Activated CD4-positive, alpha-beta memory T cell treated with anti-CD3 and anti-CD28 coated beads, Interleukin-2, amount 10 ng/mL, durations not matched to agents 7 days and 5 days (primary cell): ENCODE measurements at regions not wholly inside any gene's neighbourhood (a gene's known extent, or its start where the extent isn't known, plus 50 kb on each side); places are given as distances from the start of the nearest gene placed in this dataset.

Experiments used
- CTCF ChIA-PET: fragments of 350-600 bp; sonication (Branson Sonifier 250); formaldehyde crosslinking; loops from one replicate; lab custom pipeline; 2021; ENCODE audit warnings: antibody characterized with exemption, inconsistent platforms; lab: Charles Lee
- POLR2A ChIA-PET: fragments of 350-600 bp; sonication (Branson Sonifier 250); formaldehyde crosslinking; loops from one replicate; lab custom pipeline; 2021; ENCODE audit warnings: antibody characterized with exemption; lab: Charles Lee
- DNase-seq: peaks from one replicate; pipeline ENCODE4 v3.0.0-alpha.2; 2020
- H3K27ac Mint-ChIP-seq: one replicate; pipeline ENCODE4 v1.8.0; 2021; ENCODE audit warnings: mild to moderate bottlenecking, mixed read lengths
- H3K27me3 Mint-ChIP-seq: one replicate; pipeline ENCODE4 v1.8.0; 2021; ENCODE audit warnings: mixed read lengths
- H3K36me3 Mint-ChIP-seq: one replicate; pipeline ENCODE4 v1.8.0; 2021; ENCODE audit warnings: low read depth, mixed read lengths
- H3K4me1 Mint-ChIP-seq: one replicate; pipeline ENCODE4 v1.8.0; 2021; ENCODE audit warnings: mixed read lengths
- H3K4me3 Mint-ChIP-seq: one replicate; pipeline ENCODE4 v1.8.0; 2021; ENCODE audit warnings: mild to moderate bottlenecking, mixed read lengths
- H3K9me3 Mint-ChIP-seq: one replicate; pipeline ENCODE4 v1.8.0; 2021; ENCODE audit warnings: mixed read lengths

DNA sequence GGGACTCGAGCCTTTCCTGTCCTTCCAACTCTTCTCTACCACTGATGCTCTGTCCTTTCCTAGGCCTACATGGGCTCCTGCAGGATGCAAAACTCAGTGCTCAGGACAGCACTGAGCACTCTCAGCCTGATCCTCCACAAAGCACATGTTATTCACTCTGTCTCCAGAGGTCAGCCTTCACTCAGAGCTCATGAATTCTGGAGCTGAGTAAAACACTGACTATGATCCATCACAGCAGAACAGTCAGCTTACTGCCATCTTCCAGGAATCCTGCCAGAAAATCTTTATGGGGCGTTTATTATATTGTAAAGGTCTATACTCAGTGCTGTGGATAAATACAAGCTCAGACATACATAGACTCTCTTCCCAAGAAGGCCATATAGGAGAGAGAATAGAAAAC, 121.5 kb upstream of the CPEB2 start:
- H3K27me3 Mint-ChIP-seq: peaks cover 5% of the 10 kb centered on the region
- POLR2A ChIA-PET: no interaction called here
- no peaks in the 10 kb centered on the region for H3K9me3 Mint-ChIP-seq
- no peak overlapping the region for H3K27ac Mint-ChIP-seq
- CTCF ChIA-PET: no interaction called here
- peaks cover 17% of the 10 kb centered on the region for H3K4me1 Mint-ChIP-seq
- H3K4me3 Mint-ChIP-seq: no peak overlapping the region
- no peaks in the 10 kb centered on the region for H3K36me3 Mint-ChIP-seq
- no peak for DNase-seq

DNA sequence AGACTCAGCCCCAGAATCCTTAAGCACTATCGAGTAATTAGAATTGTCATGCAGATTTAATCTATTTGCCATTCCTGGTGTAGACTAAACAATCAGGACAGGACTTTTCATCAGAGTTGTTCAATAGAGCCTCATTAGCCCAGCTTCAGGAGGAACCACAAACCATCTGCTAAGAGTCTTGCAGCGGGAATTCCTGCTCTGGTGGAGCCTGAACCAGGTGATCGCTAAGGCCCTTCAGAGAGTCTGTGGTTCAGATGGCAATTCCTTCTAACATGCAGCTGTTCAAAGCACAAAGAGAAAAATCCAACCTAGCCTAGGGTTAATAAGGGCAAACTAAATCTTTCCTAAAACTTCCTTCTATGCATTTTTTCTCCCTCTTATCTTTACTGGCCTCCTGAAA, 119.1 kb upstream of the CPEB2 start:
- no peak overlapping the region for H3K27ac Mint-ChIP-seq
- DNase-seq: no peak
- H3K4me1 Mint-ChIP-seq: peaks cover 1% of the 10 kb centered on the region
- peaks cover 5% of the 10 kb centered on the region for H3K27me3 Mint-ChIP-seq
- no peaks in the 10 kb centered on the region for H3K9me3 Mint-ChIP-seq
- H3K4me3 Mint-ChIP-seq: no peak overlapping the region
- POLR2A ChIA-PET: no interaction called here
- no peaks in the 10 kb centered on the region for H3K36me3 Mint-ChIP-seq
- CTCF ChIA-PET: no interaction called here

DNA sequence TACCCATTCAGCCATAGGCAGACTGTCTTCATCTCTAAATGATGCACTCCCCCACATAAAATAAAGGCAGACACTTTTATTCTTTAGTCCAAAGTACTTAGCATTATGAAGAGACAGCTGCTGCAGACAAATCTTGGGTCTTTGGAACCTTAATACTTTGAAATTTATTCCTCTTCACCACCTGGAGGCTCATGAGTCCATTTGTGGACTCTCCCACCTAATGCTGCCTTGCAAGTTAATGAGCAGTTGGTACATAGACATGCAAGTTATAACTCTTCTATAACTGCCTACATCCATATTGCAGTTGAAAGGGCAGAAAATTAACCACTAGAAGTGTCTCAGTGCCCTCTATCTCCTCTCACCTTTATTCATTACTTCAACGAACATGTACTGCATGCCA, 118.6 kb upstream of the CPEB2 start:
- Mint-ChIP-seq H3K36me3 (no peaks in the 10 kb centered on the region), H3K4me1 (no peaks in the 10 kb centered on the region), H3K9me3 (no peaks in the 10 kb centered on the region), H3K4me3 (no peak overlapping the region), H3K27ac (no peak overlapping the region), H3K27me3 (peaks cover 5% of the 10 kb centered on the region)
- POLR2A ChIA-PET: no interaction called here
- CTCF ChIA-PET: no interaction called here
- DNase-seq: no peak

DNA sequence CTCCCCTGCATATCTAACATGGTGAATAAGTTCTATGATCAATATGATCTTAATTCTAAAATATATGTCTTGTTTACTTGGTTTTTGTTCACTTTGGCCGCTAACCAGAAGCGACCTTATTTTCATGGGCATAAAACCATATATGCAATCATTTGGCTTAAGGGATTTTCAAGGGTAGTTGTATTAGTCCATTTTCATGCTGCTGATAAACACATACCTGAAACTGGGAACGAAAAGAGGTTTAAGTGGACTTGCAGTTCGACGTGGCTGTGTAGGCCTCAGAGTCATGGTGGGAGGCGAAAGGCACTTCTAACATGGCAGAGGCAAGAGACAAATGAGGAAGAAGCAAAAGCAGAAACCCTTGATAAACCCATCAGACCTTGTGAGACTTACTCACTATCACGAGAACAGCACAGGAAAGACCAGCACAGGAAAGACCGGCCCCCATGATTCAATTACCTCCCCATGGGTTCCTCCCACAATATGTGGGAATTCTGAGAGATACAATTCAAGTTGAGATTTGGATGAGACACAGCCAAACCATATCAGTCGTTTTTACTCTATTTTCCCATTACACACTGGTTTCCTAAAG, 114.3 kb upstream of the CPEB2 start:
- Mint-ChIP-seq H3K36me3 (no peaks in the 10 kb centered on the region), H3K27ac (no peak overlapping the region), H3K4me3 (no peak overlapping the region), H3K9me3 (no peaks in the 10 kb centered on the region), H3K27me3 (peaks cover 5% of the 10 kb centered on the region), H3K4me1 (no peaks in the 10 kb centered on the region)
- POLR2A ChIA-PET: no interaction called here
- DNase-seq: no peak
- CTCF ChIA-PET: no interaction called here

DNA sequence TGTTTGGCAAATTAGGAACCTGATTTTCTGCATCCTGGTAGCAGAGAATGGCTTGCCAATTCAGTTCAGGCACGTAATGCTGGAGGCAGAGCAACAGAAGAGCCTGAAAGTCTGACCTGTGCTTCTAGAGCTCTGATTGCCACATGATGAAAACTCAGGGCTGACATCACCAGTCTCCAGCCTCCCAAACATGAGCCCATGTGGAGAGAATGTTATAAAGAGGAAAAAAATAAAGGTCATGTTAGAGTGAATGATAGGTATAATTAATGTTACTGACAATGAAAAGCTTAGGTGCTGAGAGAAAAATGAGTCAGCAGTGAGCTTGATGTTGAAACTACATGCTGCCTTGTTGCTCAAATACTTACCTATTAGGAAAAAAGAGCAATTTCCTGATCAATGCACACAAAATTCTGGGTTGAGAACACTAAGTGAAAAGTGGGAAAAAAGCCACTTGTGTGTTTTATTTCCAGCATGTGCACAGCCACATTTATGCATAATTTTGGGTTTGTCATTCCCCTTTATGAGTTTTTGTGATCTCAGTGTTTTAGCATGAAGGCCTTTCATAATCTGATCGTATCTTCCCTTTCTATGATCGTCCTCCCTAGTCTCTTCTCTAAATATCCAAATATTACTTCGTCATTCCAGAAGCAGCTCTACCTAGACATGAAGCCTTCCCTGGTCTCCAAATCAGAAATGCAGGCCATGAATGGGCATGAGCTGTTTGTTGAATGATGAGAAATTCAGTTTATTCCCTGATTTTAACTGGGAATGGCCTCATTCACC, 113.3 kb upstream of the CPEB2 start:
- no peaks in the 10 kb centered on the region for H3K4me1 Mint-ChIP-seq
- no peak overlapping the region for H3K4me3 Mint-ChIP-seq
- H3K9me3 Mint-ChIP-seq: no peaks in the 10 kb centered on the region
- POLR2A ChIA-PET: no interaction called here
- no peaks in the 10 kb centered on the region for H3K27me3 Mint-ChIP-seq
- CTCF ChIA-PET: no interaction called here
- no peak overlapping the region for H3K27ac Mint-ChIP-seq
- no peaks in the 10 kb centered on the region for H3K36me3 Mint-ChIP-seq
- DNase-seq: no peak

DNA sequence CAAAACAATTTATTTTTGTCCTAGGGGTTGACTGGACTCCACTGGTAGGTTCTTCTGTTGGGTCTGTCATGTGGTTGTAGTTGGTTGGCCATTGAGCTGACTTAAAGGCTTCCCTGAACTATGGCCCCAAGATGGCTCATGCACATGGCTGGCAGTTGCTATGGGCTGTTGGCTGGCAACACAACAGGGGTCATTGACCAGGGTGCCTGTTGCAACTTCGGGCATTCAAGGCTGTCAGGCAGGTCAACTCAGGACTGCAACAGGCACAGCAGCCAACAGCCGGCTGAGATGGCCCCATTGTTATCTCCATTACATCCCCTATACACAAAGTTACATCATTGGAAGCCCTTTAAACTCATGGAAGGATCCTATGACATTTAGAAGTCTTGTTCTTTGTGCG, 109.7 kb upstream of the CPEB2 start:
- Mint-ChIP-seq H3K36me3 (no peaks in the 10 kb centered on the region), H3K4me3 (no peak overlapping the region), H3K9me3 (no peaks in the 10 kb centered on the region), H3K27me3 (no peaks in the 10 kb centered on the region), H3K27ac (no peak overlapping the region), H3K4me1 (no peaks in the 10 kb centered on the region)
- no peak for DNase-seq
- CTCF ChIA-PET: no interaction called here
- POLR2A ChIA-PET: no interaction called here

DNA sequence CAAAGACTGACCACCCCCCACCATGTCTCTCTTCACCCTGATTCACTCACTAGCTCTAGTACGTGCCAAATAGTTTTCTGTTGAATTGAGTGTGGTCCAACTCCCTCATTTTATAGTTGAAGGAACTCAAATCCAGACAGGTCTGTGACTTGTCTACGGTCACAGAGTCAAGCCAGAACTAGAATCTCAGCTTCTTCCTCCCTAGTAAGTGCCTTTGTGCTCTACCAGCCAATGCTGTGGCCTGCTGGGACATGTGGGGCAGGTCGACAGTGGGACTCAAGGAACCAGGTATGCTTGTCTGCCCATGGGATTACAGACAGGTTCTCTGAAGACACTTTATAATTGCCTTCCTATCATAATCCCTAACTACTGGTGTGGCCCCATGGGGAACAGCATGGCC, 108.6 kb upstream of the CPEB2 start:
- Mint-ChIP-seq H3K9me3 (no peaks in the 10 kb centered on the region), H3K36me3 (no peaks in the 10 kb centered on the region), H3K4me3 (no peak overlapping the region), H3K4me1 (no peaks in the 10 kb centered on the region), H3K27ac (no peak overlapping the region), H3K27me3 (no peaks in the 10 kb centered on the region)
- DNase-seq: no peak
- CTCF ChIA-PET: no interaction called here
- POLR2A ChIA-PET: no interaction called here

DNA sequence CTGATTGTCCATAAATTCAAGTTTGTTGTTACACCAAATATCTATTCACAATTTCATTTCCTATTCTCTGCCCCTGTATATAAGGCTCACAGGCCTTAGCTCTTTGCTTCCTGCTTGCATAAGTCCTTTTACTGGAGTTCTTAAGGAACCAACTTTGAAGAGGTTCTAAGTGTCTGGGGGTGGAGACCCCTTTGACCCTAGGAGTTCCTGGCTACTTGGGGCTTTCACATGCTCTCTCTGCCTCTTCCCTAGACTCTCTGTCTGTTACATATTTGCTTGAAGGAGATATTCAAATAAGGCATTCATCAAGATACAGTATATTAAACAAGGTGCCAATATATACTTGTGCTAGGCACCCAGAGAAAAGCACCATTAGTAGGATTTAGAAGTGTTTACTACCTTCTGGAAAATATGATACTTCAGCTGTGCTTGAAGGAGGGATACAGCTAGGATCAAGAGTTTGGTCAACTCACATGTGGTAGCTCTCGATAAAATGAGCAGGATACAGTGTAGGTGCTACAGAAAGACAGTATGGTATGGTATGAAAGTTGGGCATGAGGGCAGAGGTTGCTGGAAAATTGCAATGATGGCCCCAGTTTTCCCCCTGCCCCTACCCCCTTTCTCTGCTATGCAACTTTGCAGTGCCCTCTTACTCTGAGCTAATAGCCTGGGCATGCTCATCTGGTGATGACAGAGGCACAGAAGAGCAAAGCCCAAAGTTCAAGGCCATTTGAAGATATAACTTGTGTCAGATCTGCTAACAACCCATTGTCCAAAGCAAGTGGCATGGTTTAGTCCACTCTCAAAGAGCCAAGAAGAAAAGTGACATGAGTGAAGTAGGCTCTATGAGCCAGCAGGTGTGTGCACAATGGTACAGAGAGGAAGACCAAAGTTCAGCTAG, 107.6 kb upstream of the CPEB2 start:
- Mint-ChIP-seq H3K27ac (no peak overlapping the region), H3K36me3 (no peaks in the 10 kb centered on the region), H3K9me3 (no peaks in the 10 kb centered on the region), H3K4me1 (no peaks in the 10 kb centered on the region), H3K4me3 (no peak overlapping the region), H3K27me3 (no peaks in the 10 kb centered on the region)
- ChIA-PET CTCF (no interaction called here), POLR2A (no interaction called here)
- DNase-seq: no peak

DNA sequence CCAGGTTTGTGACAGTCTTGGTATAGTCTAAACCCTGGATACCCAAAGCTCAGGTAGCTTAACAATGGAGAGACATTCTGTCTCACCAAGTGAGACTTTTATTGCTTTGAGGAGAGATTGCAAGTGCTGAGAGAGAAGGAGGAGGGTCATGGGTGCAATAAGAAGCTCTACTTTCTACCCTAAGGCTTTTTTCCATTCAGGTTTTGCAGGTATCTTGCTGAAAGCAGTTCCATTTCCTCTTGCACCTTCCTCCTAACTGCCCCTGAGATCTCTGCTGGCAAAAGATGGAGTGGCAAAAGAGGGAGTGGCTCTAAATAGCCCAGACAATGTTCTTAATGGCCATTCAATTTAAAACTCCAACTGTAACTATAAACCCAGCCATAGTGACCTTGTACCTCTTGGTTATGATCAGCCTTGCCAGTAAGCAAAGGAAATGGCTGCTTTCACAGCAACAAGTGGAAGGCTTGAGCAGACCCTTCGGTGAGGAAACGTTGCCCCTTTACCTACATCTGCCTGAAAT, 105.6 kb upstream of the CPEB2 start:
- CTCF ChIA-PET: no interaction called here
- H3K4me3 Mint-ChIP-seq: no peak overlapping the region
- H3K9me3 Mint-ChIP-seq: no peaks in the 10 kb centered on the region
- H3K27ac Mint-ChIP-seq: no peak overlapping the region
- H3K36me3 Mint-ChIP-seq: no peaks in the 10 kb centered on the region
- H3K27me3 Mint-ChIP-seq: no peaks in the 10 kb centered on the region
- POLR2A ChIA-PET: no interaction called here
- no peak for DNase-seq
- no peaks in the 10 kb centered on the region for H3K4me1 Mint-ChIP-seq

DNA sequence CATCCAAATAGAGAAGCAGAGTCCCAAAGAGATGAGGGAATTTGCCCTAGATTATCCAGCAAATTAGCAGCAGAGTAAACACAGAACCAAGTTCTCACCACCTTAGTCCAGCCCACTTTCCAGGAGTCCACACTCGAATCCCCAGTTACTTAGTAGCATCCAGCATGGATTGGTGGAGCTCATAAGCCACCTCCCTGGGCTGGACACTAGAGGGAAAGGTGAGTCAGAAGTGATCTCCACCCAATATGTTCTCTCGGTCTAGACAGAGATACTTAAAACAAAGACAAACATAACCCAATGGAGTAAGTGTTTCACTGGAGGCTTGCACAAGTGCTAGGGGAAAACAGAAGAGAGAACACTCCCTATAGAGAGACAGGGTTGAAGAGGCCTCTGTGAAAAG, 105.1 kb upstream of the CPEB2 start:
- H3K4me1 Mint-ChIP-seq: no peaks in the 10 kb centered on the region
- H3K27me3 Mint-ChIP-seq: no peaks in the 10 kb centered on the region
- ChIA-PET POLR2A (no interaction called here), CTCF (no interaction called here)
- no peak overlapping the region for H3K4me3 Mint-ChIP-seq
- no peaks in the 10 kb centered on the region for H3K36me3 Mint-ChIP-seq
- no peak overlapping the region for H3K27ac Mint-ChIP-seq
- H3K9me3 Mint-ChIP-seq: no peaks in the 10 kb centered on the region
- DNase-seq: no peak

DNA sequence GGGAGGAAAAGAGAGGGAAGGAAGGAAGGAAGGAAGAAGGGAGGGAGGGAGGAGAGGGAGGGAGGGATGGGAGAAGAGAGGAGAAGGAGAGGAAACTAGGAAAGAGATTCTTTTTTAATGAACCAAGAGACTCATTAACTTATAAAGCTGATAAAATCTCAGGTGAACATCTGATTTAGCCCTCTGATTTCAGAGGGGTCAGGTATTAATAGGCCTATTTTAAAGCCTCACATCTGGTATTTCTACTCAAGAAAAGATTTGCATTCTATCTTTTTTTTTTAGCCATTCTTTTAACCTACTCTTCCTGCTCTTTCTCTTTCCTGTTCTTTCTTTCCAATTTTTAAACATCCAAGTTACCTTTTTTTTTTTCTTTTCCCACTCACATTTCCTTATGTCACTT, 103.3 kb upstream of the CPEB2 start:
- Mint-ChIP-seq H3K27ac (no peak overlapping the region), H3K36me3 (no peaks in the 10 kb centered on the region), H3K4me3 (no peak overlapping the region), H3K4me1 (no peaks in the 10 kb centered on the region), H3K27me3 (no peaks in the 10 kb centered on the region), H3K9me3 (no peaks in the 10 kb centered on the region)
- ChIA-PET CTCF (no interaction called here), POLR2A (no interaction called here)
- DNase-seq: no peak

DNA sequence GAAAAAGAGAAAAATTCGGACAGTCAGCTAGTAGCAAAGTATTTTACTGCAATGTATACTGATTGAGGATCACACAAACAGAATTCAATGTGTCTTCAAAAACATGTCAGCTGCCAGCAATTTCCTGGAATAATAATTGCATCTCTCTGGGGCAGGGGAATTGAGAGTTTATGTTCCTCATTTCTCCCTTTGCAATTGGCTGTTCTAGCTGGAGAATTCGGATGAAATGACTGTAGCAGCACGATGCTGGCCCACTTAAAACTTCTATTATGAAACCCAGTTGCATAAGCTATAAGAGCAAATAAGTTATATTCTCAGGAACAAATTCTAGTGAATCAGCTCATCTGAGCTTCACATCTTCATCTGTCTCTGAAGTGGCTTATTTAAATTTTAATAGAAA, 99.9 kb upstream of the CPEB2 start:
- Mint-ChIP-seq H3K4me3 (no peak overlapping the region), H3K9me3 (no peaks in the 10 kb centered on the region), H3K4me1 (peaks cover 1% of the 10 kb centered on the region), H3K27ac (no peak overlapping the region), H3K27me3 (no peaks in the 10 kb centered on the region), H3K36me3 (no peaks in the 10 kb centered on the region)
- DNase-seq: no peak
- ChIA-PET CTCF (no interaction called here), POLR2A (no interaction called here)

DNA sequence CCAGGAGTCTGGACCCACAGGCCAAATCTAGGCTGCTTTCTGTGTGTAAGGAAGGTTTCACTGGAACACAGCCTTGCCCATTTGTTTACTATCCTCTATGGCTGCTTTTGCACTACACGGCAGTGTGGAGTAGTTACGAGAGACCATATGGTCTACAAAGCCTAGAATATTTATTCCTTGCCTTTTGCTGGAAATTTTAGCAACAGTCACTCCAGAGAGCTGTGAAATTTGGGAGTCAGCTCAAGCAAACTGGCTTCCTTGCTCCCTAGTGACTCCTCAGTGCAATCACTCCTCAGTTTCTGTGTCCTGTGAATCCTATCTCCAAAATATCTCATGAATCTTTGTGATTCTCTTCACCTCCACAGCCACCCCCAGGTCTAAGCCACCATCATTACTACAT, 99.0 kb upstream of the CPEB2 start:
- CTCF ChIA-PET: no interaction called here
- Mint-ChIP-seq H3K4me1 (peaks cover 1% of the 10 kb centered on the region), H3K27ac (no peak overlapping the region), H3K36me3 (no peaks in the 10 kb centered on the region), H3K4me3 (no peak overlapping the region), H3K27me3 (no peaks in the 10 kb centered on the region), H3K9me3 (no peaks in the 10 kb centered on the region)
- POLR2A ChIA-PET: no interaction called here
- DNase-seq: no peak
